Lung microvascular endothelial cell (primary cell): ENCODE measurements at regions not wholly inside any gene's neighbourhood (a gene's known extent, or its start where the extent isn't known, plus 50 kb on each side); places are given as distances from the start of the nearest gene placed in this dataset.

ENCODE experiments used
- DNase-seq, 2 donors: peaks; one replicate each; pipeline versions ENCODE4 v3.0.0 to v3.0.0-alpha.2; 2010; ENCODE audit warnings: low read depth in 2 of 2

GRCh38 chr11:120034176-120034875 lies 103.6 kb downstream of the TRIM29 start:
- no peak for DNase-seq

- DNase-seq = no peak
Measured at GRCh38 chr11:120032766-120033390, 105.0 kb downstream of the TRIM29 start.

- no peak for DNase-seq
Measured at GRCh38 chr11:120031612-120032600, 106.0 kb downstream of the TRIM29 start.

GRCh38 chr11:120031156-120031555 lies 106.8 kb downstream of the TRIM29 start:
- no peak for DNase-seq

GRCh38 chr11:120030411-120030810 lies 107.5 kb downstream of the TRIM29 start:
- DNase-seq = no peak

- DNase-seq = no peak
Measured at GRCh38 chr11:120029321-120029720, 108.6 kb downstream of the TRIM29 start.

- no peak for DNase-seq
Measured at GRCh38 chr11:120028897-120029258, 109.0 kb downstream of the TRIM29 start.

- DNase-seq = no peak
Measured at GRCh38 chr11:120028181-120028896, 109.6 kb downstream of the TRIM29 start.

GRCh38 chr11:120027546-120028180 lies 110.2 kb downstream of the TRIM29 start:
- no peak for DNase-seq

GRCh38 chr11:120025606-120026335 lies 112.1 kb downstream of the TRIM29 start:
- DNase-seq = no peak

- no peak for DNase-seq
Measured at GRCh38 chr11:120024586-120024985, 113.3 kb downstream of the TRIM29 start.

- DNase-seq = no peak
Measured at GRCh38 chr11:120024046-120024445, 113.9 kb downstream of the TRIM29 start.

GRCh38 chr11:120023551-120023950 lies 114.4 kb downstream of the TRIM29 start:
- DNase-seq = no peak

GRCh38 chr11:120023120-120023519 lies 114.8 kb downstream of the TRIM29 start:
- DNase-seq = no peak

- no peak for DNase-seq
Measured at GRCh38 chr11:120022617-120023016, 115.3 kb downstream of the TRIM29 start.

GRCh38 chr11:120021978-120022377 lies 115.9 kb downstream of the TRIM29 start:
- DNase-seq = no peak

- no peak for DNase-seq
Measured at GRCh38 chr11:120021391-120021953, 116.4 kb downstream of the TRIM29 start.

GRCh38 chr11:120020981-120021380 lies 116.9 kb downstream of the TRIM29 start:
- no peak for DNase-seq

- DNase-seq = no peak
Measured at GRCh38 chr11:120020486-120020885, 117.4 kb downstream of the TRIM29 start.

- no peak for DNase-seq
Measured at GRCh38 chr11:120019191-120019590, 118.7 kb downstream of the TRIM29 start.
